Esophagus squamous epithelium (tissue), 4 donors: ENCODE measurements at regions not wholly inside any gene's neighbourhood (a gene's known extent, or its start where the extent isn't known, plus 50 kb on each side); places are given as distances from the start of the nearest gene placed in this dataset.

Experiments
- CTCF ChIP-seq, 6 experiments: fragments of 450-650 bp in 4 of 6; fragments of 200-600 bp in 2 of 6; sonication (generic) in 2 of 6; IDR thresholded peaks; one replicate each; pipeline ENCODE4 v1.5.1; 2016 to 2019; ENCODE audit warnings: antibody characterized with exemption in 6 of 6, mild to moderate bottlenecking in 4 of 6, moderate library complexity in 4 of 6
- POLR2A ChIP-seq, 4 donors: fragments of 450-650 bp; IDR thresholded peaks; one replicate each; pipeline ENCODE4 v1.6.1; 2017; ENCODE audit warnings: antibody characterized with exemption in 4 of 4, mild to moderate bottlenecking in 4 of 4, moderate library complexity in 3 of 4

GRCh38 chr4:14115106-14115505 lies 487.6 kb upstream of the BOD1L1 start:
- no peak for TF ChIP-seq CTCF (IDR thresholded peaks at IDR 0.05)
- TF ChIP-seq POLR2A (IDR thresholded peaks at IDR 0.05) = no peak
